ENCODE measurements at regions not wholly inside any gene's neighbourhood (a gene's known extent, or its start where the extent isn't known, plus 50 kb on each side); places are given as distances from the start of the nearest gene placed in this dataset.
A peak's percentile ranks its signal among the peaks of the same experiment; 100 is the strongest.

DNA sequence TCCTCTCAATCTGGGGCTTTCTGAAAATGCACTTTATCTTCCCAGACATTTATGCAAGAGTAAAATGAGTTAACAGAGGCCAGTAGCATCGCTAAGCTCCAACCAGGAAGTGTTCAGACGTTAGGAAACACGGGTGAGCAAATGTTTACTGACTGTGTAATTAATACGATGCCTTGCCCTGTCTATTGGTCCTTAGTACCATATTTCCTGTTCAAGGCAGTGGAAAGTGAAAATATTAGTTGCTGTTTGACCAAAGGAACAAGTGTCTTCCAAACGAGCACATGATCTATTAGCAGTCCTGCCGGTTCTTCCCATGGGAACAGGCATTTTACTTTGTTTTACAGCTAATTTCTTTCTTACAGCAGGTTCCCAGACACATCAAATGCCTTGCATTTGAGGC, 311.1 kb upstream of the JAG1 start:
- TF ChIP-seq POLR2A (IDR thresholded peaks at IDR 0.05) = no peak
- TF ChIP-seq, protein P1, sequence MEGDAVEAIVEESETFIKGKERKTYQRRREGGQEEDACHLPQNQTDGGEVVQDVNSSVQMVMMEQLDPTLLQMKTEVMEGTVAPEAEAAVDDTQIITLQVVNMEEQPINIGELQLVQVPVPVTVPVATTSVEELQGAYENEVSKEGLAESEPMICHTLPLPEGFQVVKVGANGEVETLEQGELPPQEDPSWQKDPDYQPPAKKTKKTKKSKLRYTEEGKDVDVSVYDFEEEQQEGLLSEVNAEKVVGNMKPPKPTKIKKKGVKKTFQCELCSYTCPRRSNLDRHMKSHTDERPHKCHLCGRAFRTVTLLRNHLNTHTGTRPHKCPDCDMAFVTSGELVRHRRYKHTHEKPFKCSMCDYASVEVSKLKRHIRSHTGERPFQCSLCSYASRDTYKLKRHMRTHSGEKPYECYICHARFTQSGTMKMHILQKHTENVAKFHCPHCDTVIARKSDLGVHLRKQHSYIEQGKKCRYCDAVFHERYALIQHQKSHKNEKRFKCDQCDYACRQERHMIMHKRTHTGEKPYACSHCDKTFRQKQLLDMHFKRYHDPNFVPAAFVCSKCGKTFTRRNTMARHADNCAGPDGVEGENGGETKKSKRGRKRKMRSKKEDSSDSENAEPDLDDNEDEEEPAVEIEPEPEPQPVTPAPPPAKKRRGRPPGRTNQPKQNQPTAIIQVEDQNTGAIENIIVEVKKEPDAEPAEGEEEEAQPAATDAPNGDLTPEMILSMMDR (IDR thresholded peaks at IDR 0.05) = no peak
- WGBS, 2 donors = 45 to 46% methylated on average over 6 of the region's 6 CpGs
- H3K4me3 ChIP-seq = no peak overlapping the region
- DNase-seq = no peak
- peak overlapping the region in 3 of 4 donors; percentile 11 to 26 (median 23) for H3K27ac ChIP-seq
- no peaks in the 10 kb centered on the region for H3K9me3 ChIP-seq
- no peaks in the 10 kb centered on the region for H3K27me3 ChIP-seq
- peaks cover 0 to 37% (median 5%) of the 10 kb centered on the region in 3 donors for H3K4me1 ChIP-seq
- intact Hi-C loops (cut with DNase I) = no loop called here
- H3K36me3 ChIP-seq = no peaks in the 10 kb centered on the region

DNA sequence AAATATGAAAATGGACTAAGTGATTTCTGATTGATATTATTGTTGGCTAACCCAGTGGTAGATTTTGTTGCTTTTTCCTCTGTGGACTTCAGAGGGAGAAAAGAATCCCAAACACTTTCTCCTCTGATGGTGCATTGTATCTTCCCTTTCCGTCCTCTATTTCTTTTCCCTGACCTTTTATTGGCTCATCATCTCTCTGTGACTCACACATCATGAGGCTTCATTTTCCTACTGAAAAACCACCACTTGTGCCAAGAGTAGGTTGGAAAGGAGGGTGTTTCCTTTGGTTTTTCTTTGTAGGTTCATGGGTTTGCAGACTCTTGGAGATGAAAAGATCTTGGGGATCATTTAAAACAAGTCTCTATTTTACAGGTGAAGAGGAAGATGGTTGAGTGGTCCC, 311.7 kb upstream of the JAG1 start:
- no peak for DNase-seq

DNA sequence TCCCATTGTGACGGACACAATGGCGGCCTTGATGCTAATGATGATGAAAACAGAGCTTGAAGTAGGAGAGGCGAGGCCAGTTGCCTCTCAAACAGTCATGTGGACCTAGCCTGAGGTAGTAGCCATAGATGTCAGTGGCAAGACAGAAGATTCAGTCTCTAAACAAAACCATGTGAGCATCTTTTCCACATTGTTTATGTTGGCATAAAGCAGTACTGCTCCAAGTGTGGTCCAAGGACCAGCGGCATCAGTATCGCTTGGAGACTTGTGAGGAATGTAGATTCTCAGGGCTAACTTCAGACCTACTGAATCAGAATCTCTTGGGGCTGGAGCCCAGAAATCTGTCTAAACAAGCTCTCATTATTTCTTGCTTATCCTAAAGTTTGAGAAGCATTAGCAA, 312.8 kb upstream of the JAG1 start:
- intact Hi-C loops (cut with DNase I) = no loop called here
- 90 to 93% methylated on average over 5 of the region's 5 CpGs for whole genome bisulfite sequencing, 2 donors

More for the DNA sequence above, 311.7 kb upstream of the JAG1 start:
- TF ChIP-seq, protein P1 (IDR thresholded peaks at IDR 0.05) = no peak
- TF ChIP-seq POLR2A (IDR thresholded peaks at IDR 0.05) = no peak
- no peaks in the 10 kb centered on the region for H3K27me3 ChIP-seq
- H3K27ac ChIP-seq = peak overlapping the region in 3 of 4 donors; percentile 11 to 26 (median 23)
- no peak overlapping the region for H3K4me3 ChIP-seq
- intact Hi-C loops (cut with DNase I) = no loop called here
- no peaks in the 10 kb centered on the region for H3K36me3 ChIP-seq
- no peaks in the 10 kb centered on the region for H3K9me3 ChIP-seq
- peaks cover 0 to 37% (median 5%) of the 10 kb centered on the region in 3 donors for H3K4me1 ChIP-seq
- 9 to 13% methylated on average over 1 of the region's 1 CpG for WGBS, 2 donors

DNA sequence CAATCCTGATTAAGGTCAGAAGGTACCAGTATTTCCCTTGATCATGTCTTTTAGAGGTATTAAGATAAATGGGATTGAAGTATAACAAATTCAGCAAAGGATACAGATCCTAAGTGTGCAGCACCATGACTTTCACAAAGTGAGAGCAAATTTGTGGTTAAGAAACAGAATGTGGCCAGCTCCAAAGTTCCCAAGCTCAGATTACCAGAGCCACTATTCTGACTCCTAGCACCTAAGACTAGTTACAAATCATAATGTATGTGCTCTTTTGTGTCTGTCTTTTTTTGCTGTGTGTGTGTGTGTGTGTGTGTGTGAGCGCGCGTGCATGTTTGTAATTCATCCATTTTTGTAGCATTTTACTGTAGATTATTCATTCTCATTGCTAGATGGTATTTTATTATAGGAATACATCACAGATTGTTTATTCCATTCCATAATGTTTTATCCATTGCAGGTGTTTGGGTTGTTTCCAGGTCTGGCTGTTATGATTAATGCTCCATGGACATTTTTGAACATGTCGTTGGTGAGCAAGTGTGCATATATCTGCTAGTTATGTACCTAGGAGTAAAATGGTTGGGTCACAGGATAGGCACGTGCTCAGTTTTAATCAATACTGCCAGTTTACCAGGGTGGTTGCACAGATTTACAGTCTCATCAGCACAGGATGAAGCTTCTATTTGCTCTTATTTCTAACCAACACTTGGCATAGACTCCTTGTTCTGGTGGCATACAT, 314.0 kb upstream of the JAG1 start:
- WGBS, 2 donors = 69 to 71% methylated on average over 5 of the region's 5 CpGs
- no peak for DNase-seq
- TF ChIP-seq, protein P1 (IDR thresholded peaks at IDR 0.05) = no peak
- no peak for TF ChIP-seq POLR2A (IDR thresholded peaks at IDR 0.05)
- peaks cover 0 to 35% (median 5%) of the 10 kb centered on the region in 3 donors for H3K4me1 ChIP-seq
- H3K36me3 ChIP-seq = no peaks in the 10 kb centered on the region
- no peak overlapping the region for H3K27ac ChIP-seq
- H3K4me3 ChIP-seq = no peak overlapping the region
- no peaks in the 10 kb centered on the region for H3K27me3 ChIP-seq
- H3K9me3 ChIP-seq = no peaks in the 10 kb centered on the region
- intact Hi-C loops (cut with DNase I) = no loop called here

More for the DNA sequence above, 312.8 kb upstream of the JAG1 start:
- Histone ChIP-seq H3K4me1 (peaks cover 0 to 37% (median 5%) of the 10 kb centered on the region in 3 donors), H3K27ac (no peak overlapping the region), H3K9me3 (no peaks in the 10 kb centered on the region), H3K36me3 (no peaks in the 10 kb centered on the region), H3K27me3 (no peaks in the 10 kb centered on the region), H3K4me3 (no peak overlapping the region)
- DNase-seq = no peak
- TF ChIP-seq, protein P1 (IDR thresholded peaks at IDR 0.05) = no peak
- TF ChIP-seq POLR2A (IDR thresholded peaks at IDR 0.05) = no peak

DNA sequence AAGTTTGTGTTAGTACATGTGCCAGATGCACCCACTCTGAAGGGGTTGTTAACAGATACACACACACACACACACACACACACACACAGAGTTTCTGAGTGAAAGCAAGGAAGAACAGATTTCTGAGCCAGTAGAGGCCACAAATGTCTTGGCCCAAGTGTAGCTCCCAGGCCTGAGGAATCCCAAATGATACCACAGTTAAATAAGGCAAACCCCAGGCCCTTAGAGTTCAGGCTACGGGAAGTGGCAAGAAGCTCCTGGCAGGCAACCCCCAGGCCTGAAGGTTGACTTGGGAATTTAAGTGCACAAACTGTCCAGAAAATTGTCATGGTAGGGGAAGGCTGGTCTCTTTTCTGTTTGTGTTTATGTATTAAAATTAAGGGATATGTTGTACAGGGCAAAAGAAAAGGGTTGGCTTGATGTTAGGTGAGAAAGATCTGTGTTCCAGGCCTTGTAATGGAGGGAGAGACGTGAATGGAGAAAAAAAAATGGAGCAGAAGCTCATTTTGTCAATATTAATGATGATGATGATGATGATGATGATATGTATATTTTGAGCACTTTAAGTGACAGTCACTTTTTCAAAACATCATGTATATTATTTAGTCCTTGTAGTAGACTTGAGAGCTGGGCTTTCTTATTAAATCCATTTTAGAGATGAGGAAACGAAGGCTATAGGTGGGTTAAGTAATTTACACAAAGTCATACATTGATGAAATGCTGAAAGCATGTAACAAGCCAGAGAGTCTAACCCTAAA, 317.0 kb upstream of the JAG1 start:
- Histone ChIP-seq H3K27me3 (no peaks in the 10 kb centered on the region), H3K36me3 (no peaks in the 10 kb centered on the region), H3K27ac (no peak overlapping the region), H3K9me3 (no peaks in the 10 kb centered on the region), H3K4me3 (no peak overlapping the region), H3K4me1 (peaks cover 0 to 14% (median 0%) of the 10 kb centered on the region in 3 donors)
- no peak for DNase-seq
- intact Hi-C loops (cut with DNase I) = no loop called here
- TF ChIP-seq POLR2A (IDR thresholded peaks at IDR 0.05) = no peak
- TF ChIP-seq, protein P1 (IDR thresholded peaks at IDR 0.05) = no peak
- 74 to 79% methylated on average over 3 of the region's 3 CpGs for WGBS, 2 donors
